Esophagus squamous epithelium (tissue), 4 donors: ENCODE measurements at regions not wholly inside any gene's neighbourhood (a gene's known extent, or its start where the extent isn't known, plus 50 kb on each side); places are given as distances from the start of the nearest gene placed in this dataset.

Experiments used
- CTCF ChIP-seq, 6 experiments: fragments of 450-650 bp in 4 of 6; fragments of 200-600 bp in 2 of 6; sonication (generic) in 2 of 6; IDR thresholded peaks; one replicate each; pipeline ENCODE4 v1.5.1; 2016 to 2019; ENCODE audit warnings: antibody characterized with exemption in 6 of 6, mild to moderate bottlenecking in 4 of 6, moderate library complexity in 4 of 6
- POLR2A ChIP-seq, 4 donors: fragments of 450-650 bp; IDR thresholded peaks; one replicate each; pipeline ENCODE4 v1.6.1; 2017; ENCODE audit warnings: antibody characterized with exemption in 4 of 4, mild to moderate bottlenecking in 4 of 4, moderate library complexity in 3 of 4

- TF ChIP-seq CTCF (IDR thresholded peaks at IDR 0.05) (no peak), POLR2A (IDR thresholded peaks at IDR 0.05) (no peak)
These were observed 287.7 kb downstream of the PIK3C3 start for GRCh38 chr18:42242758-42243157.
